OCI-LY1 (cell line): ENCODE measurements at regions not wholly inside any gene's neighbourhood (a gene's known extent, or its start where the extent isn't known, plus 50 kb on each side); places are given as distances from the start of the nearest gene placed in this dataset.

ENCODE experiments used
- CTCF ChIP-seq: fragments of 200-600 bp; sonication (generic), shearing (Covaris generic); IDR thresholded peaks from 2 replicates; pipeline ENCODE4 v1.5.1; 2017; ENCODE audit warnings: mild to moderate bottlenecking, antibody characterized with exemption, low read length, moderate library complexity, mixed read lengths
- EZH2 ChIP-seq: fragments of 200-600 bp; sonication (generic), shearing (Covaris generic); IDR thresholded peaks from 2 replicates; pipeline ENCODE4 v1.8.0; 2017; ENCODE audit warnings: borderline replicate concordance, mixed run types, mild to moderate bottlenecking, antibody characterized with exemption, low read length, moderate library complexity, mixed read lengths

- TF ChIP-seq CTCF (no peak), EZH2 (no peak)
Measured at GRCh38 chr15:36363335-36363734, 216.1 kb upstream of the CDIN1 start.
